ENCODE measurements at regions not wholly inside any gene's neighbourhood (a gene's known extent, or its start where the extent isn't known, plus 50 kb on each side); places are given as distances from the start of the nearest gene placed in this dataset.
A peak's percentile ranks its signal among the peaks of the same experiment; 100 is the strongest.
"Not testable (repeated sequence)": the region's sequence is repeated elsewhere in the genome, so short reads cannot be mapped to it uniquely, and the experiment has no call there.

DNA sequence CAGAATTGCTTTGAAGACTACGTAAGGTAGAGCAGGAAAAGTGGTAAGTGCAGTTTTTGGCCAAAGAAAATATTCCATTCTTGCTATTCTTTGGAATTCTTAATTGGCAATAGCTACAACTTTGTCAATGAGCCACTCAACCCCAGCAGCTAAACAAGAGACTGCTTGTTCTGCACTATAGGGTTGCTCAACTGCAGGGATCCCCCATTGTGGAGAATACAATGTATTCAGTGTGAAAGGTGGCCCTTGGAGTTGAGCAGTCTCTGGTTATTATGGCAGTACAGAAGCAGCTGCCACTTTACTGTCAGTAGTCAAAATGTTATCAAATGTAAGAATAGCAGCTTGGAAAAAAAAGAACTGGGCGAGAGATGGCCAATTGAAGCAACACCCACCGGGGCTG is 808.7 kb downstream of the CENPC start:
- peak; percentile 3 to 5 for DNase-seq (ENCODE audit: low read depth in 1 of 2, low spot score in 1 of 2)
- H3K27me3 ChIP-seq = no peaks in the 10 kb centered on the region
- H3K36me3 ChIP-seq = no peaks in the 10 kb centered on the region
- peaks cover 7% of the 10 kb centered on the region for H3K4me1 ChIP-seq (ENCODE audit: low read depth)
- TF ChIP-seq, protein P1, sequence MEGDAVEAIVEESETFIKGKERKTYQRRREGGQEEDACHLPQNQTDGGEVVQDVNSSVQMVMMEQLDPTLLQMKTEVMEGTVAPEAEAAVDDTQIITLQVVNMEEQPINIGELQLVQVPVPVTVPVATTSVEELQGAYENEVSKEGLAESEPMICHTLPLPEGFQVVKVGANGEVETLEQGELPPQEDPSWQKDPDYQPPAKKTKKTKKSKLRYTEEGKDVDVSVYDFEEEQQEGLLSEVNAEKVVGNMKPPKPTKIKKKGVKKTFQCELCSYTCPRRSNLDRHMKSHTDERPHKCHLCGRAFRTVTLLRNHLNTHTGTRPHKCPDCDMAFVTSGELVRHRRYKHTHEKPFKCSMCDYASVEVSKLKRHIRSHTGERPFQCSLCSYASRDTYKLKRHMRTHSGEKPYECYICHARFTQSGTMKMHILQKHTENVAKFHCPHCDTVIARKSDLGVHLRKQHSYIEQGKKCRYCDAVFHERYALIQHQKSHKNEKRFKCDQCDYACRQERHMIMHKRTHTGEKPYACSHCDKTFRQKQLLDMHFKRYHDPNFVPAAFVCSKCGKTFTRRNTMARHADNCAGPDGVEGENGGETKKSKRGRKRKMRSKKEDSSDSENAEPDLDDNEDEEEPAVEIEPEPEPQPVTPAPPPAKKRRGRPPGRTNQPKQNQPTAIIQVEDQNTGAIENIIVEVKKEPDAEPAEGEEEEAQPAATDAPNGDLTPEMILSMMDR (IDR thresholded peaks at IDR 0.05; ENCODE audit: low read depth, low read length) = no peak
- no peak overlapping the region for H3K4me3 ChIP-seq
- H3K9me3 ChIP-seq (ENCODE audit: low read depth) = no peaks in the 10 kb centered on the region
- peak overlapping the region; percentile 25 for H3K27ac ChIP-seq

DNA sequence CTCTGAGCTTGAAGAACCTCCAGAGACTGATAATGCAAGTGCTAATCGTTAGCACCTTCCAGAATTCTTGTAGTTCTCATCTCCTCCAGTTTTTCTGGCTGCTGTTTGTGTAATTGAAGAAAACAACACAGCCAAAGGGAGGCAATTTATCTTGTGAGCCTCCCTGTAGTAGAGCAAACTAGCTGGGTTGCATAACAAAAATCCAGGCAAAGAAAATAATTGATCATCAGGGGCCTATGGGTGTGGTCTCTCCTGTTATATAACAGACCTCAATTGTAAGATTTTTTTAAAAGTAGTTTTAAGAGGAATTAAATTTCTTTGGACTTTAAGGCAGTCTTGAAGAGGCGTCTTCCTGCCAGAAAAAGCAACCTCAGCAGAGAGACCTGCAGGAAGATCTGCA is 817.0 kb downstream of the CENPC start:
- Histone ChIP-seq H3K9me3 (ENCODE audit: low read depth) (no peaks in the 10 kb centered on the region), H3K27ac (no peak overlapping the region), H3K4me3 (no peak overlapping the region), H3K36me3 (no peaks in the 10 kb centered on the region), H3K4me1 (ENCODE audit: low read depth) (no peaks in the 10 kb centered on the region), H3K27me3 (no peaks in the 10 kb centered on the region)
- DNase-seq (ENCODE audit: low read depth in 1 of 2, low spot score in 1 of 2) = no peak
- TF ChIP-seq, protein P1 (IDR thresholded peaks at IDR 0.05; ENCODE audit: low read depth, low read length) = no peak

DNA sequence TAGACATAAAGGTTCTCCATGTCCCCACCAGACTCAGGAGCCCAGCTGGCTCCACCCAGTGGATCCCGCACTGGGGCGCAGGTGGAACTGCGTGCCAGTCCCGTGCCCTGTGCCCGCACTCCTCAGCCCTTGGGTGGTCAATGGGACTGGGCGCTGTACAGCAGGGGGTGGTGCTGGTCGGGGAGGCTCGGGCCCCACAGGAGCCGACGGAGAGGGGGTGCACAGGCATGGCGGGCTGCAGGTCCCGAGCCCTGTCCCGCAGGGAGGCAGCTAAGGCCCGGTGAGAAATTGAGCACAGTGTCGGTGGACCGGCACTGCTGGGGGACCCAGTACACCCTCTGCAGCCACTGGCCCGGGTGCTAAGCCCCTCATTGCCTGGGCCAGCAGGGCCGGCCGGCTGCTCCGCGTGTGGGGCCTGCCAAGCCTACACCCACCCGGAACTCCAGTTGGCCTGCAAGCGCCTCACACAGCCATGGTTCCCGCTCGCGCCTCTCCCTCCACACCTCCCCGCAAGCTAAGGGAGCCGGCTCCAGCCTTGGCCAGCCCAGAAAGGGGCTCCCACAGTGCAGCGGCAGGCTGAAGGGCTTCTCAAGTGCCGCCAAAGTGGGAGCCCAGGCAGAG is 832.9 kb downstream of the CENPC start:
- H3K9me3 ChIP-seq (ENCODE audit: low read depth); H3K36me3 ChIP-seq; H3K27ac ChIP-seq; H3K4me3 ChIP-seq; H3K4me1 ChIP-seq (ENCODE audit: low read depth); H3K27me3 ChIP-seq; DNase-seq (ENCODE audit: low read depth in 1 of 2, low spot score in 1 of 2): not testable (repeated sequence)

DNA sequence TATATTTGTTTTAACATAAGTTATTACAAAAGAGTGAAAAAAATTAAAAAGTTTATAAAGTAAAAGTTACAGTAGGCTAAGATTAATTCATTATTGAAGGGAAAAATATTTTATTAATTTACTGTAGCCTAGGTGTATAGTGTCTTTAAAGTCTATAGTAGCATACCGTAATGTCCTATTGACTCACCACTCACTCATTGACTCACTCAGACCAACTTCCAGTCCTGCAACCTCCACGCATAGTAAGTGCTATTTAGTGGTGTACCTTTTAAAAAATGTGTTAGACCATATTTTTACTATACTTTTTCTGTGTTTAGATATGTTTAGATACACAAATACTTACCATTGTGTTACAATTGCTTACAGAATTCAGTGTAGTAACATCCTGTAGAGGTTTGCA is 841.1 kb downstream of the CENPC start:
- no peaks in the 10 kb centered on the region for H3K27me3 ChIP-seq
- TF ChIP-seq, protein P1 (IDR thresholded peaks at IDR 0.05; ENCODE audit: low read depth, low read length) = no peak
- no peaks in the 10 kb centered on the region for H3K9me3 ChIP-seq (ENCODE audit: low read depth)
- no peak overlapping the region for H3K4me3 ChIP-seq
- DNase-seq (ENCODE audit: low read depth in 1 of 2, low spot score in 1 of 2) = no peak
- H3K4me1 ChIP-seq (ENCODE audit: low read depth) = no peaks in the 10 kb centered on the region
- no peak overlapping the region for H3K27ac ChIP-seq
- H3K36me3 ChIP-seq = no peaks in the 10 kb centered on the region

DNA sequence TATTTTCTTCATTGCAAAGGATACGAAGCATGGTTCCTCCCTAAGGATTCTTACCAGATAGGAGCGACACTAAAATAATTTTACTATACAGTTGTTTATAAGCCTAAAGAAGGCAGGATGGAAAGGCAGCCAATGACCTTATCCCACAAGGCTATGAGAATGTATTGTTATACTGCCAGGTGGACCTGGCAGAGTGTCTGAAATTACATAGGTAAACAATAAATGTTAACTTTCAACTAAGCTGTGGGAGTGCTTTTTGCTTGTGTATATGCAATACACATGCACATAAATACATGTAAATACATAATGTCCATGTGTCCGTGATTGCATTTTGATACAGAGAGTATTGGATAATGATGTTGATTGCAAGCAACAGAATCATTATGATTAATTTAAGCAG is 850.6 kb downstream of the CENPC start:
- no peaks in the 10 kb centered on the region for H3K27me3 ChIP-seq
- DNase-seq (ENCODE audit: low read depth in 1 of 2, low spot score in 1 of 2) = no peak
- H3K27ac ChIP-seq = no peak overlapping the region
- no peaks in the 10 kb centered on the region for H3K36me3 ChIP-seq
- H3K9me3 ChIP-seq (ENCODE audit: low read depth) = no peaks in the 10 kb centered on the region
- TF ChIP-seq, protein P1 (IDR thresholded peaks at IDR 0.05; ENCODE audit: low read depth, low read length) = no peak
- H3K4me1 ChIP-seq (ENCODE audit: low read depth) = peaks cover 10% of the 10 kb centered on the region
- no peak overlapping the region for H3K4me3 ChIP-seq

DNA sequence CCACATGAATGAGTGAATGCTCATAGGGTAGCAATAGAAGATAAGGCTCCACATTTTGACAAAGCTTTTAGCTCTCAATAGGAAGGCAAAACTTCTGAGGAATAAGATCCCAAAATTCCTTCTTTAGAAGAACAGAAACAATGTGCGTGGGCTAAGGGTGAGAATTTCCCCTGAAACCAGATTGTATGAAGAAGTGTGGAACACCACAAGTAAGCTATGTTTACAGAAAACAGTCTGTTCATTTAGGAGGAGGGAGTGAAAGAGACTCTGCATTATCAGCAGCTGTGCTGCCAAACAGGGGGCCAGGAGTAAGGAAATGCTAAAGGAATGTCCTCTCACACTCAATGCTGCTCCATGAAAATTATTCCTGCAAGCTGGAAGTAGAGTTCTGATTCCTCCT is 851.6 kb downstream of the CENPC start:
- no peaks in the 10 kb centered on the region for H3K27me3 ChIP-seq
- TF ChIP-seq, protein P1 (IDR thresholded peaks at IDR 0.05; ENCODE audit: low read depth, low read length) = no peak
- DNase-seq (ENCODE audit: low read depth in 1 of 2, low spot score in 1 of 2) = peak; percentile 24 to 51
- no peaks in the 10 kb centered on the region for H3K9me3 ChIP-seq (ENCODE audit: low read depth)
- H3K36me3 ChIP-seq = no peaks in the 10 kb centered on the region
- no peak overlapping the region for H3K27ac ChIP-seq
- no peak overlapping the region for H3K4me3 ChIP-seq
- H3K4me1 ChIP-seq (ENCODE audit: low read depth) = peaks cover 10% of the 10 kb centered on the region
